C4-2B (cell line): ENCODE measurements at regions not wholly inside any gene's neighbourhood (a gene's known extent, or its start where the extent isn't known, plus 50 kb on each side); places are given as distances from the start of the nearest gene placed in this dataset.

Experiments
- H3K27ac ChIP-seq: fragments of 450-650 bp; 2 replicates; pipeline ENCODE4 v1.5.1; 2017
- ZFX ChIP-seq: fragments of 450-650 bp; IDR thresholded peaks from 2 replicates; pipeline ENCODE4 v1.6.1; 2017
- TF ChIP-seq, protein P1 (sequence below): fragments of 450-650 bp; conservative IDR thresholded peaks from 2 replicates; pipeline ENCODE4 v1.5.1; 2017; ENCODE audit warnings: mild to moderate bottlenecking

DNA sequence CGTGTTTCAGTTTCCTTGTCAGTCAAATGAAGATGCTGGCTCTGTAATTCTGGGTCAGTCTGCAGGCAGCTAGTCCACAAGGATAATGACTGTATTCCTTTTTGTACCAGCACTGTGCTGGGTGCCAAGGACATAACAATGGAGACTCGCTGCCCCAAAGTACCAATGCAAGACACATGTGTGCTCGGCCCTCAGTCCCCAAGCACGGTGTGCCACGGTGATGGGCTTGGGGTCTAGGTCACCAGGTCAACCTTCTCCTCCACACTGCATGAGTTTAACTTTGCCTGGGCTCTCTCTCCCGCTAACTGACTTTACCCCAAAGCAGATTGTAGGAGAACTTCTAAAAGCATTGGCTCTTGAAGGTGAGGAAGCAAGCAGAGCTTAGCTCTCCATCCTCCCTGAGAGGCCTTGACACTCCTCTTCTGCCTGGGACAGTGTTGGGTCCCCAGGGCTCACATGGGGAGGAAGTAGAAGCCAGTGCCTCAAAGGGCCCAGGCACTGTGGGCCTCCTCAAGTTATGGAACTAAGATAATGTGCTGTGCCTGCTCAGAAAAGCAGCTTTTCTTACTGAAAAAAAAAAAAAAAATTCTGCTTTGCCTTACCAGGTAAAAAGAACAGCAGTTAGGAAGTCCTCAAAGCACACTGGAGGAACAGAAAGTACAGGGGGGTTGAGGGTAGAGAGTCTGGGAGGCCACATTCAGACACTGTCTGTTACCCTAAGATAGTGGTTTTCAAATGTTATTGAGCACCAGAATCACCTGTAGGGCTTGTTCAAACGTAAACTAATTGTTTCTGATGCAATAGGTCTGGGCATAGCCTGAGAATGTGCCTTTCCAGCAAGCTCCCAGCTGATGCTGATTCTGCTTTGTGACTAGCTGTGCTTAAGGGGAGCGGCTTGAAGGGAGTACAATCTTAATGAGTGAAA is 276.4 kb upstream of the CXCR4 start:
- H3K27ac ChIP-seq: no peak overlapping the region
- TF ChIP-seq, protein P1, sequence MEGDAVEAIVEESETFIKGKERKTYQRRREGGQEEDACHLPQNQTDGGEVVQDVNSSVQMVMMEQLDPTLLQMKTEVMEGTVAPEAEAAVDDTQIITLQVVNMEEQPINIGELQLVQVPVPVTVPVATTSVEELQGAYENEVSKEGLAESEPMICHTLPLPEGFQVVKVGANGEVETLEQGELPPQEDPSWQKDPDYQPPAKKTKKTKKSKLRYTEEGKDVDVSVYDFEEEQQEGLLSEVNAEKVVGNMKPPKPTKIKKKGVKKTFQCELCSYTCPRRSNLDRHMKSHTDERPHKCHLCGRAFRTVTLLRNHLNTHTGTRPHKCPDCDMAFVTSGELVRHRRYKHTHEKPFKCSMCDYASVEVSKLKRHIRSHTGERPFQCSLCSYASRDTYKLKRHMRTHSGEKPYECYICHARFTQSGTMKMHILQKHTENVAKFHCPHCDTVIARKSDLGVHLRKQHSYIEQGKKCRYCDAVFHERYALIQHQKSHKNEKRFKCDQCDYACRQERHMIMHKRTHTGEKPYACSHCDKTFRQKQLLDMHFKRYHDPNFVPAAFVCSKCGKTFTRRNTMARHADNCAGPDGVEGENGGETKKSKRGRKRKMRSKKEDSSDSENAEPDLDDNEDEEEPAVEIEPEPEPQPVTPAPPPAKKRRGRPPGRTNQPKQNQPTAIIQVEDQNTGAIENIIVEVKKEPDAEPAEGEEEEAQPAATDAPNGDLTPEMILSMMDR: no peak
- TF ChIP-seq ZFX: no peak

DNA sequence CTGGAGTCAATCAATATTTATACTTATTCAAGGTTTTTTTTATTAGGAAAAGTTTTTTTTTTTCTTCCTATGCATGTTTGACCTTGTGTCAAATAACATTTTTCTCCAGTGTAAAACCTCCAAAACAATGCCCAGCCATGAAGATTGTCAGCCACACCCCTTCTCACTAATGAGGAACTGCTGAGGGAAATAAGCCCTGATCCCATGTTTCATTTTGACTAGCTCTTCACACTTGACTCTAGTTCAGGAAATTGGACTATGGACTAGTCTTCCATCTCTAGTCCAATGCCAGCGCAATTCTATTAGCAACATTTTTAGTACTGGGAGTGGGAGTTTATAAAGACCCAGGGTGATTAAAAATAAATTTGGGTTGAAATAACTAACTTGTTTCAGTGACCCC is 275.6 kb upstream of the CXCR4 start:
- TF ChIP-seq ZFX: no peak
- TF ChIP-seq, protein P1: no peak
- H3K27ac ChIP-seq: no peak overlapping the region

DNA sequence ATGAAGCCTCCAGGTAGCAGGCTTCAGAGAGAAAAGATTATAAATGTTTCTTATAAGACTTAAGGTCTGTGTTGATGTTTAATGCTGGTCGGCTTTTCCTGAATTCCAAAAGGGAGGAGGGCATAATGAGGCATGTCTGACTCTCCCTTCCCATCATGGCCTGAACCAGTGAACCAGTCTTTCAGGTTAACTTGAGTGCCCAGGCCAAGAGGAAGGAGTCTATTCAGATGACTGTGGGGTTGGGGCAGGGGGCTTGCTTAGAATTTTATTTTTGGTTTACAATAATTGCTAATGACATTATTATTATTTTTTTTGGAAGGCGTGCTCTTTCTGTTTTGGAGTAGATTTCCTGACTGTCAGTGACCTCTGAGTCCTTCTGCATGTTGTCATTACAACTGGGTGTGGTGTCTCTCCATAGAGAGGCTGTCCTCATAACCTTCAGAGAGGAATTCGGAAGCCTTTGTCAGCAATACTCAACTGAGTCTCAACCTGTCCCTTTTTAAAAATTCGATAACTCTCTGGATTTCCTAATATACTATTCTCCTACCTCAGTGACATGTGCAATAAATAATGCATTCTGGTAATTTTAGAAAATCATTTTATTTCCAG is 275.1 kb upstream of the CXCR4 start:
- TF ChIP-seq, protein P1: no peak
- TF ChIP-seq ZFX: no peak
- H3K27ac ChIP-seq: no peak overlapping the region

DNA sequence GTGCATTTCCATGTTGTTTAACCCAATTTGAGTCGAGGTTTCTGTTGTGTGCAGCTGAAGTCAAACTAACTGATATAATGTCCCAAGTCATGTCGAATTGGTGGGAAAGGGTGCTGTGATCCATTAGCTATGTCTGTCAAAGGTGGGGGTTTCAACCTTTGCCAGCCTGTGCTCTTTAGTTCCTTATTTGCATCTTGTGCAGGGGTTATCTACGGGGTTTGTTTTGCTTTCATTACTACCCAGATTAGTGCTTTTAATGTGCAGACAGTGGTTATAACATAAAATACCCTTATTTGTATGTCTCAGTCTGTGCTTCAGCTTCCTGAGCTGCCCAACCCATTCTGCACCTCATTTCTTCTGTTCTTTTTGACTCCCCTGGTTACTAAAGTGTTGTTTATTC is 271.9 kb upstream of the CXCR4 start:
- H3K27ac ChIP-seq: no peak overlapping the region
- TF ChIP-seq ZFX: no peak
- TF ChIP-seq, protein P1: no peak

DNA sequence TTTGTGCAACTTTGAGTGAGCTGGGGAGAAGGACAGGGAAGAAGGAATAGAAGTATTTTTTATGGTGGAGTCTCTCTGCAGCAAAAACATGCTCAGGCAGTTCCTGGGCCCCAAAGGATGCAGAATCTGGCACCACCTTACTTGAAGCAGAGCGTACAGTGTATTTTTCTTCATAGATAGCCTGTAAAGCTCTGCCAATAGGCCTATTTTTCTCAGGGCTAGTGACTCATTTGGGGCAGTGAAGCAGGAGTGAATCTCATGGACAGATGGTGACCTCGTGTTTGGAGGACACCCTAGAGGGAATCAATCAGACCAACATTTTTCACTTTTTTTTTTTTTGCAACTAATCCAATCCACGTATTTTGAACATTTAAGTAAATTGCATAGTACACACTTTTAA is 268.1 kb upstream of the CXCR4 start:
- no peak overlapping the region for H3K27ac ChIP-seq
- TF ChIP-seq, protein P1: no peak
- TF ChIP-seq ZFX: no peak

DNA sequence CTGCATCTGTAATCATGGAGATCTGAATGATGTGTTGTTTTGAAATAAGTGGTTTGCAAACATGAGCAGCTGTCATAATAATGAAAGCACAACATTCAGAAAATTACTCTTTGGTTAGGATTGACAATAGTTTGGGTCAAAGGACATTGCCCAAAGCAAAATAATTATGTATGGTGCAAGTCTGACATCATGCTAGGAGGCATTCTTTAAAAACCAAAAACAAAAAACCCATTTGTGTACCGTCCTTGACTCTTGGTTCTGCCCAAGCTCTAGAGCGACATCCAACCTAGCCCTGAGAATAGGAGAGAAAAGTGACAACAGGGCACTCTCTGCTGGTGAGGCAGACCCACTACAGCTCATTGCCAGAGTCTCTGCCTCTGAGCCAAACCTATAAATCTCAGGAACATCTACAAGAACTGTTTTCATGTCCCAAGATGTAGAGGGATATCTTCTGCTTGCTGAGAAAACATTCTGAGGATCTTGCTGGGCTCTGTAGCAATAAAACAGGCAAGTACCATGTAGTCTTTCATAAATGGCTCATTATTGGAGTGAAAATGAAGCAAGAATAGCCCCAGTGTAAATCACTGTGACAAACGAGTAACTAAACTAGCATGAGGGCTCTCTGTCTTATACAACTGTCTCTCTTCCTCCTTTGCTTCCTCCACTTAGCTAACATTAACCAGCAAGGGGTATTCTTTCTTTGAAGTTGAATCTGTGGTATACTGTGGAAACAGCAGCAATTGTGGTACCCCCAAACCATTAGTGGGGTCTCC is 266.8 kb upstream of the CXCR4 start:
- no peak overlapping the region for H3K27ac ChIP-seq
- TF ChIP-seq, protein P1: peak; percentile 72
- TF ChIP-seq ZFX: no peak
